Esophagus muscularis mucosa (tissue), 3 donors: ENCODE measurements at regions not wholly inside any gene's neighbourhood (a gene's known extent, or its start where the extent isn't known, plus 50 kb on each side); places are given as distances from the start of the nearest gene placed in this dataset.
"Not testable (repeated sequence)": the region's sequence is repeated elsewhere in the genome, so short reads cannot be mapped to it uniquely, and the experiment has no call there.

Experiments
- POLR2A ChIP-seq: fragments of 450-650 bp; IDR thresholded peaks from one replicate; pipeline ENCODE4 v1.6.1; 2017; ENCODE audit warnings: antibody characterized with exemption, moderate library complexity, mild to moderate bottlenecking, low read depth
- TF ChIP-seq, protein P1 (sequence below), 3 experiments: fragments of 200-600 bp in 2 of 3; fragments of 450-650 bp in 1 of 3; sonication (generic) in 2 of 3; IDR thresholded peaks; one replicate each; pipeline ENCODE4 v1.5.1; 2017 to 2019; ENCODE audit warnings: antibody characterized with exemption in 3 of 3, mild to moderate bottlenecking in 2 of 3, moderate library complexity in 1 of 3

DNA sequence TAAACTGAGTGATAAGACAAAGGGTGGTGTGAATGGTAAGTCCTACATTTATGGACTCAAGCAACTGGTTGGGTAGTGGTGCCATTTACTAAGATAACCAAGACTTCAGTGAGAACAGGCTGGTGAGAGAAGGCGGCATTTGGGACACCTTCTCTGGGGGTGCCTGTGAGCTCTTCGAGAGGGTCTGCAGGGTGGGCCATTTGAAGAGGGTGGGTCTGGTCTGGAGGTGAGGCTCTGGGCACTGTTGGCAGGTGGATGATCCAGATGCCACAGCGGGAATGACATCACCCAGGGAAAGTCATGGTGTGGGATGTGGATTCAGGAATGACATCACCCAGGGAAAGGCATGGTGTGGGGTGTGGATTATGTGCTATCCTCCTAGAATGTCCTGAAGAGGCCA lies 219.3 kb downstream of the ANKRD30B start:
- TF ChIP-seq, protein P1, sequence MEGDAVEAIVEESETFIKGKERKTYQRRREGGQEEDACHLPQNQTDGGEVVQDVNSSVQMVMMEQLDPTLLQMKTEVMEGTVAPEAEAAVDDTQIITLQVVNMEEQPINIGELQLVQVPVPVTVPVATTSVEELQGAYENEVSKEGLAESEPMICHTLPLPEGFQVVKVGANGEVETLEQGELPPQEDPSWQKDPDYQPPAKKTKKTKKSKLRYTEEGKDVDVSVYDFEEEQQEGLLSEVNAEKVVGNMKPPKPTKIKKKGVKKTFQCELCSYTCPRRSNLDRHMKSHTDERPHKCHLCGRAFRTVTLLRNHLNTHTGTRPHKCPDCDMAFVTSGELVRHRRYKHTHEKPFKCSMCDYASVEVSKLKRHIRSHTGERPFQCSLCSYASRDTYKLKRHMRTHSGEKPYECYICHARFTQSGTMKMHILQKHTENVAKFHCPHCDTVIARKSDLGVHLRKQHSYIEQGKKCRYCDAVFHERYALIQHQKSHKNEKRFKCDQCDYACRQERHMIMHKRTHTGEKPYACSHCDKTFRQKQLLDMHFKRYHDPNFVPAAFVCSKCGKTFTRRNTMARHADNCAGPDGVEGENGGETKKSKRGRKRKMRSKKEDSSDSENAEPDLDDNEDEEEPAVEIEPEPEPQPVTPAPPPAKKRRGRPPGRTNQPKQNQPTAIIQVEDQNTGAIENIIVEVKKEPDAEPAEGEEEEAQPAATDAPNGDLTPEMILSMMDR (IDR thresholded peaks at IDR 0.05) = not testable (repeated sequence)
- TF ChIP-seq POLR2A = not testable (repeated sequence)
